HG02763 (cell line): ENCODE measurements at regions not wholly inside any gene's neighbourhood (a gene's known extent, or its start where the extent isn't known, plus 50 kb on each side); places are given as distances from the start of the nearest gene placed in this dataset.
A peak's percentile ranks its signal among the peaks of the same experiment; 100 is the strongest.

Experiments
- ATAC-seq: cut with Tn5 transposase; IDR thresholded peaks from one replicate; pipeline ENCODE4 v1.9.1; 2021; ENCODE audit warnings: mild to moderate bottlenecking, moderate library complexity; ENCODE audit not compliant: unreplicated experiment

DNA sequence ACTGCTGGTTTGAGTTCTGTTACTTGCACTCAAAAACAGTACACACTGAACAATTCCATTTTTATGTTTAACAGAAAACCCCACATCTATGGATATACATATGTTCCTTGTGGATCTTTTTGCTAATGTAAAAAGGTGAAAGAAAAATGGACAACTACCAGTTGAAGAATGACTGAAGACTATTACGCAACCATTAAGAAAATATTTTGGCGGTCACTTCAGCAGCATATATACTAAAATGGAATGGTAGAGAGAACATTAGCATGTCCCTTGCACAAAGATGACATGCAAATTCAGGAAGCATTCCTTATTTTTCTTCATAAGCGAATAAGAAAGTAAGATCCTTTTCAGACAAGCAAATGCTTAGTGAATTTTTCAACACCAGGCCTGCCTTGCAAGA, 84.6 kb upstream of the FMR1 start:
- no peak for ATAC-seq

DNA sequence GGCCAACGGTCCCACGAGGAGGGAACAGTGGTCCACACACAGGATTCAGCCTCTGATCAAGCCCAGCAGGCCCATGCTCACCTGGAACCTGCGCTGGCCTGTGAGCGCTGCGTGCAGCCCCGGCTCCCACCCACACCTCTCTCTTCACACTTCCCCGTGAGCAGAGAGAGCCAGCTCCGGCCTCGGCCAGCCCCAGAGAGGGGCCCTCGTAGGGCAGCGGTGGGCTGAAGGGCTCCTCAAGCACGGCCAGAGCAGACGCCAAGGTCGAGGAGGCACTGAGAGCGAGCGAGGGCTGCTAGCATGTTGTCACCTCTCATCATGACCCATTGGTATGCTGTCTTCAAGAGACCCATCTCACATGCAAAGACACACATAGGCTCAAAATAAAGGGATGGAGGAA, 83.0 kb upstream of the FMR1 start:
- no peak for ATAC-seq

DNA sequence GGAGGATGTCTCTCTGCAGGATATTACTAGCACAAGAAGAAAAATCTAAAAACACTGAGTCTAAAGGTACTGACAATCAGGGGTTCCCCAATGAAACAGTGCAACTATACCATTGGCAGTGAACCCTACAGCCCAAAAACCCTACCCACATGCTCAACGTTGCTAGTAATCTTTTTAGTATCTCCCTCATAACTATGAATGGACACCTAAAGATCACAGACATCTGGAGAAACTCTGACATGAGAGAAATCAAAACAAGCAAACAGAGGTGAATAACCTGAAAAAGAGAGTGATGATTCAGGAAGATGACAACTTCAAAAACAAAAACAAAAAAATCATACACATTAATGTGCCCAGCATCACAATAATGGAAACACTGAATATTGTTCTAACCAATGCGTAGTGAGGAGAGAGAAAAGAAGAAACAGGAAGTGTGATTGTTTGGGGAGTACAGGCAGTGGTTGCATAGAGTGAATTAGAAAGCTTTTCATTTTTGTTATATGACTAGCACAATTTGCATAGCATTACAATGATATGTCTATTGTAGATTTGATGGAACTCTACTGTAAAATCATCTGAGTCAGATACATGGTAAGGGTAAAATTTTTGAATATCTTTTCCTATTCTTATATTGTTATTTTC, 78.9 kb upstream of the FMR1 start:
- ATAC-seq, result peak; percentile 67

DNA sequence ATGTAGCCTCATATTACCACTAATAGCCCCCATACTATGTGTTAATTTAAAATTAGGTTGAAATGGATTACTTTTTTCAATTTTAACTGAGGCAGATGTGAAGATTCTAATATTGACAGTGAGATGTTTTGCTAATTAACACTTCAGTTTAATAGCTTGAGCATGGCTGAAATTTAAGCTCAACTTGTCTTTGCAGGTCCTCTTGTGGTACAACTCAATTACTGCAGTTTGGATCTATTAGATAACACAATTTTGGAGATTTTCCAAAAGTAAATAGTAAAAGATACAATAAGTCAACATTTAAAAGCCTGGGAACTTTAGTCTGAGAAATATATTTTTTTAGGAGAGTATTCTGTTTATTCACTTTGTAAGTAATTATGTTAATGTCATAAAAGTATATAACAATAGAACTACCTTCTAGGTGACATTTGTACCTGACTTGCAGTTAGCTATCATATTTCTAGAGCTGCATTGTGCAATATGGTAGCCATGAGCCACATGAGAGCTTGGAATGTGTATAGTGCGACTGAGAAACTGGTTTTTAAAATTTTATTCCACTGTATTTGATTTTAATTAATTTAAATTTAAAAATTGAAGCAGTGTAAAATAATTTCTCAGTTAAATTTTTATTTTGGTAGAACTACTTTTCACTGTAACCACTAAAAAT, 73.1 kb upstream of the FMR1 start:
- ATAC-seq, result no peak

DNA sequence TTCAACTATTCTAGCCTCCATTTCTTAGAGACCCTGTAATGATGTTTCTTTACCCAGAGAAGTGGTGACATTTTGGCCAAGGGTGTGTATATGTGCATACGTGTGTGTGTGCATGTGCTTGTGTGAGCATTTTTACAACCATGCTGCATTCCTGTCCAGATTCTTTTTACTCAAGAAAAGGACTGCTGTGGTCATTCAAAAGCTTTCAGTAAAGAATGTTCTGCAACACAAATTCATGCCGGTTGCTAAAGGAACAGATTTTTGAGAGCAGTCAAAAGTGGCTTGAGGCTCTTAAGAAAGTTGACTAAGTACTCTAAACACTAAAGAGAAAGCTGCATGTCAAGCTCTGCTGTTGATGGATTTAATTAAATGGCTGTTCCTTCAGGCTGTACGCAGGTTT, 65.0 kb upstream of the FMR1 start:
- ATAC-seq, result no peak

DNA sequence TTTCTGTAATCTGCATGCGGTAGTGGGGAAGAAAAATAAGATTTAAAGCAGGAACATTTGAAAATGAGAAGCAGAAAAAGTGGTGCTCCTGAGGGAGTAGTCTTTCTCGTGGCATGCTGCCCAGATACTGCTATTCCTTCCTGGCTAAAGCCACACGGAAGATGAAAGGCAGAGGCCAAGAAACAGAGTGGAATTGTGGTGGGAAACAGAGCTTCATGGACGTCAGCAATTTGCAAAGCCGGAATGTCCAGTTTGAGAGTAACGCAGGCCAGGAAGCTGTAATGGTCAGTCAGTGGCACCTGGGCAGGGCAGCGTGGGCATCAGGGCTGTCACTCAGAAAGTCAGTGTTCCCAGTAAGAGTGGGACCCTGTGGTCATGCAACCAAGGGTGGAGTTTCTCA, 63.7 kb upstream of the FMR1 start:
- ATAC-seq, result no peak

DNA sequence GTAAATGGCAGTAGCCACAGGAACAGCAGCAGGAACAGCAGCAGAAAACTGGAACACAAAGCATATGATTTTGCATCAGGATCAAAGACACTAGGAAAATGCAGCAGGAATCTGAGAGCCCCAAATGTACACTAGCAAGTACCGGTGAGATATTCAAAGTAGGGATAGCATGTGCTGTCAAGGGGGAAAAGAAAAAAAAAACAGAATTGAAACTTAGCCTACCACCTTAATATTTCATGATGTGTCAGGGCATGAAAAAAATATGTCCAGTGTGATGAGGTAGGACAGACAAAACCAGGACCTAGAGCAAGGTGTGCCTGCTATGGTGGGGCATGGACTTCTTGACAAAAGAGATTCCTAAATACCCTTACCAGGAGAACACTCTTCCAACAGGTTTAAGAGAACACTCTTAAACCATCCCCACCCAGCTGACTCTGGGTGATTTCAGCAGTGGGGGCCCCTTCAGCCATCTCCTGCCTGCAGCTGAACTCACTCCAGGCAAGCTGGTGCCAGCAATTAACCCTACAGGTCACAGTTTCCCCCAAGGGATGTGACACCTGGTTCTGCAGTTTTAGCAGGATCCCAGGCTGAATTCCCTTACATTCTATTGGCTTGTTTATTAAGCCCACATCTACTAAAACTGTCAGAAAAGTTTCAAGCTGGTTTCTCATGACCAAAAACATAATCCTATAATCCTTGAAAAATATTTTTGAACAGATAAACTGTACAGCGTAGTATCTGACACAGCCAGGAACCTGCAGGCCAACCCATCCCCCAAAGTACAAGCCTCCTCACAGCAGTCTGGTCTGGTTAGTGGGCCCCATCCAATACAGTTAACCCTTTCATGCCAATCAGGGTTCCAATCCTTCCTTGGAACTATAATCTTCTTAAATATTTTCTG, 62.9 kb upstream of the FMR1 start:
- no peak for ATAC-seq

DNA sequence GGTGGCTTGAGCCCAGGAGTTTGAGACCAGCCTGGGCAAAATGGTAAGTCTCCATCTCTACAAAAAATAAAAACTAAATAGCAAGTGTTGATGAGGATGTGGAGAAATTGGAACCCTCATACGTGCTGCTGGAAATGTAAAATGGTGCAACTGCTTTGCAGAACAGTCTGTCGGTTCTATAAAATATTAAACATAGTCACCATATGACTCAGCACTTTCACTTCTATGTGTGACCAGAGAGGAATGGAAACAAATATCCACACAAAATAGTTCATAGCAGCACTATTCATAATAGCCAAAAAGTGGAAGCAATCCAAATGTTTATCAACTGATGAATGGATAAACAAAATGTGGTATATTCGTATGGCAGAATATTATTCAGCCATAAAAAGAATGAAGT, 60.8 kb upstream of the FMR1 start:
- ATAC-seq, result no peak

DNA sequence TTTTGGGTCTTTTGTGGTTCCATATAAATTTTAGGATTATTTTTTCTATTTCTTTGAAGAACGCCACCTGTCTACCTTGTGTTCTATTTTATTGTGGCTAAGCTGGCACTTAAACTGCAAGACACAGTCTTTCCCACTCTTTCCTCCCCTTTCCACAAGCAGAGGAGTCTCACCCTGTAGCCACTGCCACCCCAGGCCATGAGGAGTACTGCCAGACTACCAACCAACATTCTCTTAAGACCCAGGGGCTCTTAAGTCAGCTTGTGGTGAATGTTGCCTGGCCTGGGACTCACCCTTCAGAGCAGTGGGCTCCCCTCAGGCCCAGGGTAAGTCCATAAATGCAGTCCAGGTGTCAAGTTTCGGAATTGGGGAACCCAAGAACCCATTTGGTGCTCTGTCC, 58.0 kb upstream of the FMR1 start:
- ATAC-seq, result no peak

DNA sequence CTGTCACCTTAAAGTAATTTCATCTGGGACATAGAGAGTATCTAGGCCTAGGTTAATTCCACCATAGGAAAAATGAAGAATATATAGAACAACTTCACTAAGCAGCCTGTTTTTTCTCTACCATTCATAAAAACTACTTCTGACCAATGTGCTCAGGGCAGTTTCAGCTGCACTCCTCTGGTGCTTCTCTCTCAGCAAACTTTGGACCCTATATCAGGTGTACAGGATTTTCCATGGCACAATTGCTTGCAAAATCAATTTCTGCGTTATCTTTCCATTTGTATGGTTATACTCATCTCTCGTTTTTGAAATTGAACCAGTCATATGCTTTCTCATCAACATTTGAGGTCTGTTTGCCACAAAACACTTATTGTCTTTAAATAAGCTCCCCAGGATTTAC, 52.1 kb upstream of the FMR1 start:
- no peak for ATAC-seq
